GM10248 (cell line): ENCODE measurements at regions not wholly inside any gene's neighbourhood (a gene's known extent, or its start where the extent isn't known, plus 50 kb on each side); places are given as distances from the start of the nearest gene placed in this dataset.

ENCODE experiments used
- CTCF ChIA-PET: fragments of 300-600 bp; sonication (Branson Sonifier 250); formaldehyde crosslinking; extraction: SDS; loops from one replicate; lab custom pipeline; 2021; ENCODE audit warnings: antibody characterized with exemption; lab: Yijun Ruan, JAX
- POLR2A ChIA-PET: fragments of 350-650 bp; sonication (Branson Sonifier 250); formaldehyde crosslinking; extraction: SDS; loops from one replicate; lab custom pipeline; 2020; ENCODE audit warnings: antibody characterized with exemption; lab: Yijun Ruan, JAX
- DNase-seq: peaks from one replicate; pipeline ENCODE4 v3.0.0; 2012; ENCODE audit errors: extremely low spot score
- TF ChIP-seq, protein P1 (sequence below): IDR thresholded peaks from 2 replicates; pipeline ENCODE4 v1.5.1; 2012; ENCODE audit warnings: mild to moderate bottlenecking, low read depth; ENCODE audit errors: extremely low read depth, missing control alignments, control extremely low read depth

DNA sequence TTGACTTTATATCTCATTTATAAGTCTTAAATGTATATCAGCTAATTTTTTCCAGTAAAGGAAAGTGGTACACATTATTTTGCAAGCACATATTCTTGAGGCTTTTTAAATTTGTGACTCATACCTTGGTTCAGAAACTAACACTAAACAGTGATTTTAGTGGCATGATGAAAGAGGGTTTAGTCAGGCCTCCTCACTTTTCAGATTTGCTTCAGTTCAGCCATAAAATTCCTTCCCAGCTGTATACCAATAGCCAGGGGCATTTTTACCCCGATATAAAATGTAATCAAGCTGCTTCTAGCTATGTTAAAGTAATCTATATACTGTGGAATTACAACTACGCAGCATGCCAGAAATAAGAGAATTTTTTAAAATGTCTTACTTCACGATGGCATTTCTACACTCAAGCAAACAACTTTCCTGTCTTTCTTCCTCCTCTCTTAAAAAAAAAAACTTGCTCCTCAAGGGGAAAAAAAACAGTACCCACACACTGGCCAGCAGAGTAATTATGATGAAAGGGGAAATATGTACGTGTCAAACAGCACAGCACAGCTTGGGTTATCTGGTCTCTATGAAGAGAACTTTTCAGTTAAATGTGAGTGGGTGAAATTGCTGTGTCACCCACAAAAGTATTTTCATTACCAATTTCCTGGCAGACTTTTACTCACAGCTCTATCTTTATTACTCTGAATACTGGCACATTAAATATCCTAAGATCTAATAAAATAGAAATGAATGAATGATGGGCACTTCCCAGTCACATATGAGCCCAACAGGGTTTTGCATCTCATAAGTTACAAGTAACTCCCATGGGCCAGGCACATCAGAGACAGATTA lies 244.8 kb upstream of the TENT5A start:
- CTCF ChIA-PET = interaction anchor here (1.1 to 5.7 kb wide), 4 partner anchors 9 to 264 kb away, joined by 3 to 40 read pairs (median 4); no protein-coding TSS in a partner anchor
- POLR2A ChIA-PET = no interaction called here
- DNase-seq = no peak
- TF ChIP-seq, protein P1, sequence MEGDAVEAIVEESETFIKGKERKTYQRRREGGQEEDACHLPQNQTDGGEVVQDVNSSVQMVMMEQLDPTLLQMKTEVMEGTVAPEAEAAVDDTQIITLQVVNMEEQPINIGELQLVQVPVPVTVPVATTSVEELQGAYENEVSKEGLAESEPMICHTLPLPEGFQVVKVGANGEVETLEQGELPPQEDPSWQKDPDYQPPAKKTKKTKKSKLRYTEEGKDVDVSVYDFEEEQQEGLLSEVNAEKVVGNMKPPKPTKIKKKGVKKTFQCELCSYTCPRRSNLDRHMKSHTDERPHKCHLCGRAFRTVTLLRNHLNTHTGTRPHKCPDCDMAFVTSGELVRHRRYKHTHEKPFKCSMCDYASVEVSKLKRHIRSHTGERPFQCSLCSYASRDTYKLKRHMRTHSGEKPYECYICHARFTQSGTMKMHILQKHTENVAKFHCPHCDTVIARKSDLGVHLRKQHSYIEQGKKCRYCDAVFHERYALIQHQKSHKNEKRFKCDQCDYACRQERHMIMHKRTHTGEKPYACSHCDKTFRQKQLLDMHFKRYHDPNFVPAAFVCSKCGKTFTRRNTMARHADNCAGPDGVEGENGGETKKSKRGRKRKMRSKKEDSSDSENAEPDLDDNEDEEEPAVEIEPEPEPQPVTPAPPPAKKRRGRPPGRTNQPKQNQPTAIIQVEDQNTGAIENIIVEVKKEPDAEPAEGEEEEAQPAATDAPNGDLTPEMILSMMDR = no peak

DNA sequence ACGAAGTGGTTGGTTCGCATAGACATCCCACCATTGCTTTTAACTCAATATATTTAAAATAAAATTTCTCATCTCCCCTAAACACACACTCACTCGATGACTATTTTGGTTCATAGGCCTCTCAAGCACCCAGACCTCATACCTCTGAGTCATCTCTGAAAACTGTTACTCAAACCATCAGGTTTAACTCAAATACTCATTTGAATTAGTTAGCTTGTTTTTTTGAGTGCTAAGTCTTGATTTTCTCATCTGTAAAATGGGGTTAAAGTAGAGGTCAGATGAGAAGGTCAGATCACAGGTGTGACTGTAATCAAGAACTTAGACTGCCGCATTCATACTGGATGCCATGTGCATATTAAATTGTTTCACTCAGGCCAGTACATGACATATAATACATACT lies 243.9 kb upstream of the TENT5A start:
- ChIA-PET POLR2A (no interaction called here), CTCF (interaction anchor here (1.1 to 5.7 kb wide), 3 partner anchors 11 to 23 kb away, joined by 3 to 40 read pairs (median 6); no protein-coding TSS in a partner anchor)
- no peak for DNase-seq
- TF ChIP-seq, protein P1 = no peak

DNA sequence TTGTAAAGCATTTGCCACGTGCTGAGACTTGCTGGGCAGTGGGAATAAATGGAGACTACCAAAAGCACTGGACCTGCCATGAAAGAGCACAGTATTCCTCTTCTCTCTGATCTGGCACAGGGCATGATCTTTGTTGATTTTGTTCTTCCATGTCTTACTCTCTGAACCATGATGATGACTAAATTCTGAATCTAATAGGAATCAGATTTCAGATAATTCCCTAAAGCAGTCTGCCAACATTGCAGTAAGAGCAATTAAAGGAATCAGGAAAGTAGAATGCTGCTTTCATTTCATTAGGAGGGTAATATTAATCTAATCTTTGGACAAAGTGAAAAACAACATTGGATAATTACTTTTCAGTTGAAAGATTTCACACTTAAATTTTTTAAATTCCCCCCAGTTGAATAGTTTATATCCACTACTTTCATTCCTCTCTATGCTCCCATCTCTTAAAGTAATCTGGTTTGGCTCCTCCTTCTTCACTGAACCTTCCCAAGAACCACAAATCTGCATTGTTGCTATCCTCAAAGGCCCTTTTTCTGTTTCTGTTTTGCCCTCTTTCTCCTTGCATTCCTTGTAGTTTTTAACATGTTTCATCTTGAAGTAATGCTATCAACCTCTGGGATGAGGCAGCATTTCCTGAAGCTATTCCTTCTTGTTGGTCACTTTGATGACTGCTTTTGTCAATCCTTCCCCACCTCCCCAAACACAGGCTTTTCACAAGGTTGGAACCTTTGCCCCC lies 243.2 kb upstream of the TENT5A start:
- ChIA-PET POLR2A (no interaction called here), CTCF (interaction anchor here (1.1 to 5.7 kb wide), 3 partner anchors 11 to 22 kb away, joined by 3 to 40 read pairs (median 6); no protein-coding TSS in a partner anchor)
- TF ChIP-seq, protein P1 = no peak
- DNase-seq = no peak

DNA sequence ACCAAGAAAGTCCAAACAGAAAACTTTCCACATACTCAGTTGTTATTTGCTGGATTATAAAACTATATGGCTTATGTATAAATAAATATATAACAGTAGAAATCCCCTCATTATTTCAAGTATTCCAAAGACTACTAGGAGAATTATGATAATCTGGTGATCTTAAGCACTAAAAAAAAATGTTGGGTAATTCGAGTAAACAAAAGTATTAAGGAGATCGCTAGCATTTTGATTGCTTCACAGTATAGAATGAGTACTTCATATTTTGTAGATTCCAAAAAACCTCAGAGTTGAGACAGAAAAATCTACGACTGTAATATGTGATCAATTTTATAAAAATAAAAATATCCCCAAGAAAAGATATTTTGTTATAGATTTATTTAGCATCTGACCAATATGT lies 236.4 kb upstream of the TENT5A start:
- CTCF ChIA-PET = interaction anchor here (1.3 kb wide), 1 partner anchor 9 kb away, joined by 4 read pairs; no protein-coding TSS in a partner anchor
- DNase-seq = no peak
- TF ChIP-seq, protein P1 = no peak
- POLR2A ChIA-PET = no interaction called here

DNA sequence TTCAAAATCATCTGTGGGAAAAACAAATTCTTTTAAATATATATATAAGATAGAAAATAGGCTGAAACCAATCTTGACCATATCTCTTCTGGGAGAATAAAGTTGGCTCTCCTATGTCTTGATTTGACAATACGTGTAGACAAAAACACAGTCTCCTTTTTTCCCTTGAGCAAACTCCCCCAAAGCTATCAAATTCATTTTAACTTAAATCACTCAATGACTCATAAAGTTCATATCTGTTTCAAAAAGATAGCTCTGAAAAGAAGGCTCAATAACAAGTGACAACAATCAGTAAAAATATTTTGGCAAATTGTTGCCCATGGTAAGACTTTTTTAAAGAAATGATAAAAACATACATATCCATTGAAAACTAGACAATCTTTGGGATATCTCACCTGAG lies 236.0 kb upstream of the TENT5A start:
- TF ChIP-seq, protein P1 = no peak
- POLR2A ChIA-PET = no interaction called here
- DNase-seq = no peak
- CTCF ChIA-PET = interaction anchor here (1.3 kb wide), 1 partner anchor 9 kb away, joined by 4 read pairs; no protein-coding TSS in a partner anchor

DNA sequence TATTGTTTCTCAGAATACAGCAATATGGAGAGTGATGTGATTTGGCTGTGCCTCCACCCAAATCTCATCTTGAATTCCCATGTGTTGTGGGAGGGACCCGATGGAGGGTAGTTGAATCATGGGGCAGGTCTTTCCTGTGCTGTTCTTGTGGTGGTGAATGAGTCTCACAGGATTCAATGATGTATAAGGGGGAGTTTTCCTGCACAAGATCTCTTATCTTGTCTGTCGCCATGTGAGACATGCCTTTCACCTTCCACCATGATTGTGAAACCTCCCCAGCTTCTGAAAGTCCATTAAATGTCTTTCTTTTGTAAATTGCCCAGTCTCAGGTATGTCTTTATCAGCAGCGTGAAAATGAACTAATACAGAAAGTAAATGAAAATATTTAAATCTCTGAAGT lies 234.8 kb upstream of the TENT5A start:
- TF ChIP-seq, protein P1 = no peak
- CTCF ChIA-PET = interaction anchor here (1.3 kb wide), 1 partner anchor 10 kb away, joined by 4 read pairs; no protein-coding TSS in a partner anchor
- DNase-seq = no peak
- POLR2A ChIA-PET = no interaction called here
